HL-60 (cell line): ENCODE measurements at regions not wholly inside any gene's neighbourhood (a gene's known extent, or its start where the extent isn't known, plus 50 kb on each side); places are given as distances from the start of the nearest gene placed in this dataset.

Experiments
- GABPA ChIP-seq: IDR thresholded peaks from 2 replicates; pipeline ENCODE4 v1.6.1; 2012; ENCODE audit warnings: low read depth
- SPI1 ChIP-seq: IDR thresholded peaks from 2 replicates; pipeline ENCODE4 v1.6.1; 2012; ENCODE audit warnings: low read depth, mild to moderate bottlenecking, borderline replicate concordance
- TF ChIP-seq, protein P1 (sequence below): IDR thresholded peaks from one replicate; pipeline ENCODE4 v1.5.1; 2011; ENCODE audit warnings: low read length, control low read depth, inconsistent platforms; ENCODE audit not compliant: insufficient read depth

DNA sequence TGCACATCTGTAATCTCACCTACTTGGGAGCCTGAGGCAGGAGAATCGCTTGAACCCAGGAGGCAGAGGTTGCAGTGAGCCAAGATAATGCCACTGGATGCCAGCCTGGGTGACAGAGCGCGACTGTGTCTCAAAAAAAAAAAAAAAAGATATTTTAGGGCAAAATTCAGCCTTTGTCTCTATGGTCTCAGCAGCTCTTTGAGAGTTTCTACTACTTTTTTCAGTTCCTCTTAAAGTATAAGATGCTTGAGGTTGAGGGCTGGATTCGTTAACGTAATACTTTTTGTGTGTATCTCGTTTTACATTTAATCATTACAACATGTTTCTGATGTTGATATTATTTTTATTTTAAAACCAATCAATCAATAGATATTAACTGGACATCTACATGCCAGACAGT lies 381.2 kb upstream of the TBL1XR1 start:
- TF ChIP-seq, protein P1, sequence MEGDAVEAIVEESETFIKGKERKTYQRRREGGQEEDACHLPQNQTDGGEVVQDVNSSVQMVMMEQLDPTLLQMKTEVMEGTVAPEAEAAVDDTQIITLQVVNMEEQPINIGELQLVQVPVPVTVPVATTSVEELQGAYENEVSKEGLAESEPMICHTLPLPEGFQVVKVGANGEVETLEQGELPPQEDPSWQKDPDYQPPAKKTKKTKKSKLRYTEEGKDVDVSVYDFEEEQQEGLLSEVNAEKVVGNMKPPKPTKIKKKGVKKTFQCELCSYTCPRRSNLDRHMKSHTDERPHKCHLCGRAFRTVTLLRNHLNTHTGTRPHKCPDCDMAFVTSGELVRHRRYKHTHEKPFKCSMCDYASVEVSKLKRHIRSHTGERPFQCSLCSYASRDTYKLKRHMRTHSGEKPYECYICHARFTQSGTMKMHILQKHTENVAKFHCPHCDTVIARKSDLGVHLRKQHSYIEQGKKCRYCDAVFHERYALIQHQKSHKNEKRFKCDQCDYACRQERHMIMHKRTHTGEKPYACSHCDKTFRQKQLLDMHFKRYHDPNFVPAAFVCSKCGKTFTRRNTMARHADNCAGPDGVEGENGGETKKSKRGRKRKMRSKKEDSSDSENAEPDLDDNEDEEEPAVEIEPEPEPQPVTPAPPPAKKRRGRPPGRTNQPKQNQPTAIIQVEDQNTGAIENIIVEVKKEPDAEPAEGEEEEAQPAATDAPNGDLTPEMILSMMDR, result no peak
- TF ChIP-seq GABPA, result no peak
- no peak for TF ChIP-seq SPI1
